BE2C (cell line): ENCODE measurements at regions not wholly inside any gene's neighbourhood (a gene's known extent, or its start where the extent isn't known, plus 50 kb on each side); places are given as distances from the start of the nearest gene placed in this dataset.

ENCODE experiments used
- DNase-seq: peaks from one replicate; pipeline ENCODE4 v3.0.0-alpha.2; 2020
- H3K27me3 ChIP-seq: fragments of 250-450 bp; sonication (Bioruptor Pico); 2 replicates; pipeline ENCODE4 v1.5.1; 2020; ENCODE audit warnings: mild to moderate bottlenecking
- H3K36me3 ChIP-seq: fragments of 250-450 bp; sonication (Bioruptor Pico); 2 replicates; pipeline ENCODE4 v1.5.1; 2020; ENCODE audit warnings: mild to moderate bottlenecking
- H3K4me1 ChIP-seq: fragments of 250-450 bp; sonication (Bioruptor Pico); 2 replicates; pipeline ENCODE4 v1.5.1; 2020
- H3K4me3 ChIP-seq: 2 replicates; pipeline ENCODE4 v1.5.1; 2011; ENCODE audit warnings: low read depth, low read length
- H3K9me3 ChIP-seq: fragments of 250-450 bp; sonication (Bioruptor Pico); 2 replicates; pipeline ENCODE4 v1.5.1; 2020
- TF ChIP-seq, protein P1 (sequence below): IDR thresholded peaks from 2 replicates; pipeline ENCODE4 v1.5.1; 2012; ENCODE audit warnings: mild to moderate bottlenecking, low read depth, low read length

DNA sequence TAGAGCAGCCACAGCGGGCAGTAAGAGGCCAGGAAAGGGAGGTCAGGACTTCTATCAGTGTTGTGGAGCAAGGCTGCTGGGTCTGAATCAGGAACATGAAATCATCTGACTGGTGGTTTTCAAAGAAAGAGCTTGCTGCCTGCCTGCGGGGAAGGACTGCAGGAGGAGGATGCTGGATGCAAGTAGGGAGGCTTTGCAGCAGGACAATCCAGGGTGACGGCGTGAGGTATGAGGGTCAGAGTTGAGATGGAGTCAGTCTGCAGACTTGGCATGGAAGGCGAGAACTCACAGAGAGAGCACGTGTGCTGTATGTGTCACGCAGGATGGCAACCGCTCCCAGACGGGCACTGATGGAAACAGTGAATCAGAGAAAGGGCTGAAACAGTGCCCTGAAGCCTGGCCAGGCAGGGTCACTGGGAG lies 59.2 kb upstream of the CD93 start:
- no peak for DNase-seq
- Histone ChIP-seq H3K4me3 (no peak overlapping the region), H3K27me3 (no peaks in the 10 kb centered on the region), H3K36me3 (no peaks in the 10 kb centered on the region), H3K4me1 (no peaks in the 10 kb centered on the region), H3K9me3 (no peaks in the 10 kb centered on the region)
- TF ChIP-seq, protein P1, sequence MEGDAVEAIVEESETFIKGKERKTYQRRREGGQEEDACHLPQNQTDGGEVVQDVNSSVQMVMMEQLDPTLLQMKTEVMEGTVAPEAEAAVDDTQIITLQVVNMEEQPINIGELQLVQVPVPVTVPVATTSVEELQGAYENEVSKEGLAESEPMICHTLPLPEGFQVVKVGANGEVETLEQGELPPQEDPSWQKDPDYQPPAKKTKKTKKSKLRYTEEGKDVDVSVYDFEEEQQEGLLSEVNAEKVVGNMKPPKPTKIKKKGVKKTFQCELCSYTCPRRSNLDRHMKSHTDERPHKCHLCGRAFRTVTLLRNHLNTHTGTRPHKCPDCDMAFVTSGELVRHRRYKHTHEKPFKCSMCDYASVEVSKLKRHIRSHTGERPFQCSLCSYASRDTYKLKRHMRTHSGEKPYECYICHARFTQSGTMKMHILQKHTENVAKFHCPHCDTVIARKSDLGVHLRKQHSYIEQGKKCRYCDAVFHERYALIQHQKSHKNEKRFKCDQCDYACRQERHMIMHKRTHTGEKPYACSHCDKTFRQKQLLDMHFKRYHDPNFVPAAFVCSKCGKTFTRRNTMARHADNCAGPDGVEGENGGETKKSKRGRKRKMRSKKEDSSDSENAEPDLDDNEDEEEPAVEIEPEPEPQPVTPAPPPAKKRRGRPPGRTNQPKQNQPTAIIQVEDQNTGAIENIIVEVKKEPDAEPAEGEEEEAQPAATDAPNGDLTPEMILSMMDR = no peak

DNA sequence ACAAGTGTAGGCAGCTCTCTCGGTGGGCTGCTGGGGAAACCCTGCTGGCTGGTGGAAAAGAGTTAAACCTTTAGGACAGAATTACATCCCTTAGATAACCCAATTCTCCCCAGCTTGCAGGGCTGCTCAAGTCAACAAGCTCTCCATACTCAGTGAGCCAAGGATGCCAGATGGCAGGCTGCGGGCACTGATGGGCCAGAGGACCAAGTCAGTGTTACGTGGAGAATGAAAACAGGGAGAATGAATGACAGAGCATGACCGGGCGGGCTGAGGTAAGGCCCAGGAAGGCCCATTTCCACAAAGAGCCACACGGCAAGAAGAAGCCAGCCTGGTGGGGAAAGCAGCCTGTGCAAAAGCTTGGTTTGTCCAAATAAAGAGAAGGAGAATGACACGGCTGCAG lies 58.7 kb upstream of the CD93 start:
- no peaks in the 10 kb centered on the region for H3K4me1 ChIP-seq
- TF ChIP-seq, protein P1 = no peak
- DNase-seq = no peak
- no peaks in the 10 kb centered on the region for H3K36me3 ChIP-seq
- H3K4me3 ChIP-seq = no peak overlapping the region
- H3K27me3 ChIP-seq = no peaks in the 10 kb centered on the region
- H3K9me3 ChIP-seq = no peaks in the 10 kb centered on the region

DNA sequence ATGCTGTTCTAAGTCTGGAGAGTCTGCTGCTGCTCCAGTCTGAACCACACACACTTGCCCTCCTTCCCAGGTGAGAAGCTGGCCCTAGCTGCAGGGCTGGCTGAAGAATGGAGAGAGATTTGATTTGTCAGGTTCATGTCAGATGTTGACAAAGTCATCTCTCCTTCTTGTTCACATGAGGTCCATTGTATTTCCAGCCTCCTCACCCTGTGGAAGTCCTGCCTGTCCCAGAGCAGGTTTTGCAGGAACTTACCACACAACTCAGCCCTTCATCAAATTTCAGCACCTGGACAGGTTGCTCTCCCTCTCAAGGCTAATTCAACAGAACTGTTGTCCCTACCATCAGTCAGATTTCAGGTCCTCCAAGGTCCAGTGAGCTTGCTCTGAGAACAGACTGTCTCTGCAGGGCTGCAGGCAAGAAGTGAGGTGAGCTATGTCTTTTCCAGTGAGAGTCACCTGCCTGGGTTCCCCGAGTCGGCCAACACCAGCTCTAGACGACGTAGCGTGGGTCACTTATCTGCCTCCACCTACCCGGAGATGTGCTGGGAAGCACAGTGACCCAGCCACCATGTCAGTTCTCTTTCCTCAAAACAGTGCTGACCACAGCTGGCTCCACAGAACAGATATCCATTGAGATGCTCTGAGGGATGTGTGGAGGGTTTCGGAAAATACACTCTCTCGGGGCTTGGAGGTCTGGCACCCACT lies 58.0 kb upstream of the CD93 start:
- DNase-seq = no peak
- Histone ChIP-seq H3K9me3 (no peaks in the 10 kb centered on the region), H3K4me1 (no peaks in the 10 kb centered on the region), H3K4me3 (no peak overlapping the region), H3K36me3 (no peaks in the 10 kb centered on the region), H3K27me3 (no peaks in the 10 kb centered on the region)
- TF ChIP-seq, protein P1 = no peak

DNA sequence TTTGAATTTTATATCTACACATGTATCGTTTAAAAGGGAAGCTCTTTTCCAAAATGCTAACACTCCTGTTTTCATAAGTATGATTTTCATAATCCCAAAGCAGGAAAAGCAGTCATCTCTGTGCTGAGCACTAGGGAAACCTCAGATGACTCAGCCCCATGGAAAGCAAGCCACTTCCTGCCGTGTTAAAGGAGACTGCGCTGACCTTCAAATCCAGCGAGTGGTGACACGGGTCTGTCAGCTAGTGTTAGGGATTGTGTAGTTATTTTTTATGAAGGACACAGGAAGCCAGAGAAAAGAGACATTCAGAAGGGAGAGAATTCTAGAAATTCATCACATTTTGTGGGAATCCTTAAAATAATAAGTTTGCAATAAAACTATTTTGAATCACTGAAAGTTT lies 57.0 kb upstream of the CD93 start:
- TF ChIP-seq, protein P1 = no peak

DNA sequence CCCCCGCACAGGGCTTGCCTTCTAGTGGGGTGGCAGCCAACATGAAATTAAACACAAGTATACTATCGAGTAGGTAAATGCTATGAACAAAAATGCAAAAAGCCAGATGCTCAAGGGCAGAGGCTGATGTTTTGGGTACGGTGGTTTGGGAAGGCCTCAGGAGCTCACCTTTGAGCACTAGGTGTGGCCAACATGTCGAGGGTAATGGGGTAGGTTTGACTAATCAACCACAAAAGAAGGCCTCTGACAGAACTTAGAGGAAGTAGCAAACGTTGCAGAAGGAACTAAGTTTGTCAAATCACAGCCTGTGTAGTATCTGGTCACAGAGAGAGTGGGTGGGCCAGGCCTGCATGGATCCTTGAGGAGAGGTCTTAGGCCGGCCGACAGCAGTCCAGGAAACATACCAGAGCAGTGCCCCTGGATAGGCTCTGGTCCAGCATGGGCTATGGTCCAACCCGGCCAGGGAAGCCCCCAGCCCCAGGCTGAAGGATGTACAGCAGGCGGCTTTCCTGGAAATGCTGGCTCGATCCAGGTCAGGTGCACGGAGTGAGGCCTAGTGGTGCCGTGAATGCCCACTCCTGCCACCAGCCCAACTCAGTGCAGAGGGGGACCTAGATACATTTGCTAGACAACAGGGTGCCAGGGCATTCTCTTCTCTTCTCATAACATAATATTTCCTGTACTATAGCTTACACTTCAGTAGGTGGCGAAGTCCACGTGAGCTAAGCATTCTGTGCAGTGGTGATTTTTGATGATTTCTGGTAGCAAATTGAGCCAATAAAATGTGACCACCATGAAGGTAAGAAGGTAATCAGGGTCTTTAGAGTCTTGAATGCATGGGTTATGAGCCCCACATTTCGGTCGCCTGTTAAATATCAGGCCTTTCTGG lies 56.3 kb upstream of the CD93 start:
- TF ChIP-seq, protein P1 = no peak
- DNase-seq = no peak
- H3K4me1 ChIP-seq = no peaks in the 10 kb centered on the region
- H3K36me3 ChIP-seq = no peaks in the 10 kb centered on the region
- no peaks in the 10 kb centered on the region for H3K9me3 ChIP-seq
- H3K27me3 ChIP-seq = no peaks in the 10 kb centered on the region
- no peak overlapping the region for H3K4me3 ChIP-seq

More for the DNA sequence above, 57.0 kb upstream of the CD93 start:
- Histone ChIP-seq H3K9me3 (no peaks in the 10 kb centered on the region), H3K27me3 (no peaks in the 10 kb centered on the region), H3K36me3 (no peaks in the 10 kb centered on the region), H3K4me1 (no peaks in the 10 kb centered on the region), H3K4me3 (no peak overlapping the region)
- no peak for DNase-seq
